HS-27A (cell line): ENCODE measurements at regions not wholly inside any gene's neighbourhood (a gene's known extent, or its start where the extent isn't known, plus 50 kb on each side); places are given as distances from the start of the nearest gene placed in this dataset.
"Not testable (repeated sequence)": the region's sequence is repeated elsewhere in the genome, so short reads cannot be mapped to it uniquely, and the experiment has no call there.

Experiments
- DNase-seq: peaks from one replicate; pipeline ENCODE4 v3.0.0-alpha.2; 2012; ENCODE audit warnings: low read depth, missing footprints

DNA sequence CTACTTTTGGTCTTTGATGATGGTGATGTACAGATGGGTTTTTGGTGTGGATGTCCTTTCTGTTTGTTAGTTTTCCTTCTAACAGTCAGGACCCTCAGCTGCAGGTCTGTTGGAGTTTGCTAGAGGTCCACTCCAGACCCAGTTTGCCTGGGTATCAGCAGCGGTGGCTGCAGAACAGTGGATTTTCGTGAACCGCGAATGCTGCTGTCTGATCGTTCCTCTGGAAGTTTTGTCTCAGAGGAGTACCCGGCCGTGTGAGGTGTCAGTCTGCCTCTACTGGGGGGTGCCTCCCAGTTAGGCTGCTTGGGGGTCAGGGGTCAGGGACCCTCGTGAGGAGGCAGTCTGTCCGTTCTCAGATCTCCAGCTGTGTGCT lies 56.6 kb upstream of the TNFAIP8 start:
- DNase-seq = not testable (repeated sequence)

GRCh38 chr5:119299615-119300310 lies 56.1 kb upstream of the TNFAIP8 start:
- DNase-seq = not testable (repeated sequence)

DNA sequence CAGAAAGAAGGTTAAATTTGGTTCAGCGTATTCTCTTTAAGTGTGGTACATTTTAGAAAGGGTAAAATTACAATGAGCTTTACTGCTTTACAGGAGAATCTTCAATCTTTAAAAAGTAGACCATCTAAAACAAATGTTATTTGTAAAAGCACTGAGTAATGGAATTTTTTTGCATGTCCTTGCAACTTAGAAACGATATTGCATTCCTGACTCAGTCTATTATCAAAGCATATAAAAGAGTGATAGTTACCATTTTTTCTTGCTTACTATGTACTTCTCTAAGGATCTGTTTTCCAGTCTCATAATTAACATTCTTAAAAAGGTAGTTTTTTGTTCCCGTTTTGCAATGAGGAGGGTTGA lies 55.5 kb upstream of the TNFAIP8 start:
- no peak for DNase-seq

GRCh38 chr5:119301210-119301609 lies 54.6 kb upstream of the TNFAIP8 start:
- no peak for DNase-seq

DNA sequence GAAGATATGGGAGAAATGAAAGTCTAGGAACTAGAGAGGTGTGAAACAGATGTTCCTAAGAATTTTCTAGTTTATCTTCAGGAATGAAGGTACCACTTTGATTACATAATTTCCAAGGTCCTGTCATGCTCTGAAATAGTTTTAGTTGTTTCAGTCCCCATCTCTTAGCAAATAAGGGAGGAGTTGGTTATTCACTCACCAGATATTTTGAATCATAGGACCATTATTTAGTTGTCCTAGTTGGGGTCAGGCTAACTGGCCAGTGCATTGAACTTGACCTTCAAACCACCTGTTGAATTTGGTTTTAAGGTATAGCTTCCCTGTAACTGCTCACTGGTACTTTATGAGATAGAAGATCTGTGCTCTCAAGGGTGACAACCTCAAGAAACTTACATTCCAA lies 53.9 kb upstream of the TNFAIP8 start:
- no peak for DNase-seq

DNA sequence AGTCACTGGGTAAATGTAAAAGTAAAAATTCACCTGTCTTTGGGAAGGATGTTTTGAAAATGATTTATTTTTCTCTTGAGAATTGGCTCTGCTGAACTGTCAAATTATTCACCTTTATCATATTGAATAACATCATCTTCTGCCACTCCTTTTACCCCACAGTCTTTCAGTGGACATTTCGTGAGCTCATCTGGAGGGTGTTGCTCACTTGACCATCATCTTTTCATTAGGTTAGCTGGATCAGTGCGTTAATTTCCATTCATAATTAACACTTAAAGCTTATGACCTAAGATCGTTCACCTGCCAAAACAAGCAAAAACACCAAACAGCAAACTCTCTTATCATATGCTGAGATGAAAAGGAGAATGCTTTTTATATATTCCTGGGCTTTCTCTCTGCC lies 53.4 kb upstream of the TNFAIP8 start:
- no peak for DNase-seq

GRCh38 chr5:119302916-119303897 lies 52.6 kb upstream of the TNFAIP8 start:
- peak; percentile 64 for DNase-seq

- no peak for DNase-seq
Observed at GRCh38 chr5:119304439-119305211, 51.2 kb upstream of the TNFAIP8 start.
